Stomach (tissue), 4 donors: ENCODE measurements at regions not wholly inside any gene's neighbourhood (a gene's known extent, or its start where the extent isn't known, plus 50 kb on each side); places are given as distances from the start of the nearest gene placed in this dataset.

ENCODE experiments used
- CTCF ChIP-seq, 7 experiments: fragments of 450-650 bp in 4 of 7; fragments of 200-600 bp in 3 of 7; sonication (generic) in 3 of 7; IDR thresholded peaks; one replicate each; pipeline ENCODE4 v1.5.1; 2016 to 2019; ENCODE audit warnings: antibody characterized with exemption in 7 of 7, control low read depth in 2 of 7, mild to moderate bottlenecking in 1 of 7
- EP300 ChIP-seq: sonication (generic); formaldehyde crosslinking; IDR thresholded peaks from one replicate; pipeline ENCODE4 v1.6.1; 2017; ENCODE audit warnings: antibody characterized with exemption
- POLR2A ChIP-seq, 4 donors: fragments of 450-650 bp; IDR thresholded peaks; one replicate each; pipeline ENCODE4 v1.6.1; 2016; ENCODE audit warnings: antibody characterized with exemption in 4 of 4, control low read depth in 2 of 4, mild to moderate bottlenecking in 1 of 4, moderate library complexity in 1 of 4
- POLR2AphosphoS5 ChIP-seq, 3 donors: sonication (generic); formaldehyde crosslinking; IDR thresholded peaks; one replicate each; pipeline ENCODE4 v1.6.1; 2016; ENCODE audit warnings: antibody characterized with exemption in 3 of 3

- no peak for TF ChIP-seq POLR2A (IDR thresholded peaks at IDR 0.05)
- TF ChIP-seq CTCF (IDR thresholded peaks at IDR 0.05), result no peak
- TF ChIP-seq POLR2AphosphoS5 (IDR thresholded peaks at IDR 0.05), result no peak
- no peak for TF ChIP-seq EP300
These were observed 532.8 kb downstream of the FAT4 start for GRCh38 chr4:125847518-125847917.
